ENCODE measurements at regions not wholly inside any gene's neighbourhood (a gene's known extent, or its start where the extent isn't known, plus 50 kb on each side); places are given as distances from the start of the nearest gene placed in this dataset.

DNA sequence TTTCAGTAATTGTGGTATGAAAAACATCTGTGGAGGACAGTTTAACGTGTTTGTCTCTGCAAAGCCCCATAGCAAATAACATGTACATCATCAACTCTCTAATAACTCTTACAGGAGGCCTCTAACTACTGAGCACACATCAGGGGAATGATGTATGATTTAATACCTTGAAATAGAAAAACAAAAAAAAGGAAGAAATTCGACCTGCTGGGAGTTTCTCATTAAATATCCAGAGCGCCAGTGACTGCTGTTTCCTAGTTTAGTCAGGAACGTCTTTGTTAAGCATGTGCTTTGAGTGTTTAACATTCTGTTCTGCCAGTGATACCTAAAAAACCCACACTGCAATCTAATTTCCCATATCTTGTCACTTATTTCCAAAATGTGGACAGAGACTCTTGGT, 235.4 kb downstream of the PCDH20 start:
- TF ChIP-seq EZH2phosphoT487 (IDR thresholded peaks at IDR 0.05; ENCODE audit: borderline replicate concordance, low read depth, low read length) = no peak
- TF ChIP-seq, protein P1, sequence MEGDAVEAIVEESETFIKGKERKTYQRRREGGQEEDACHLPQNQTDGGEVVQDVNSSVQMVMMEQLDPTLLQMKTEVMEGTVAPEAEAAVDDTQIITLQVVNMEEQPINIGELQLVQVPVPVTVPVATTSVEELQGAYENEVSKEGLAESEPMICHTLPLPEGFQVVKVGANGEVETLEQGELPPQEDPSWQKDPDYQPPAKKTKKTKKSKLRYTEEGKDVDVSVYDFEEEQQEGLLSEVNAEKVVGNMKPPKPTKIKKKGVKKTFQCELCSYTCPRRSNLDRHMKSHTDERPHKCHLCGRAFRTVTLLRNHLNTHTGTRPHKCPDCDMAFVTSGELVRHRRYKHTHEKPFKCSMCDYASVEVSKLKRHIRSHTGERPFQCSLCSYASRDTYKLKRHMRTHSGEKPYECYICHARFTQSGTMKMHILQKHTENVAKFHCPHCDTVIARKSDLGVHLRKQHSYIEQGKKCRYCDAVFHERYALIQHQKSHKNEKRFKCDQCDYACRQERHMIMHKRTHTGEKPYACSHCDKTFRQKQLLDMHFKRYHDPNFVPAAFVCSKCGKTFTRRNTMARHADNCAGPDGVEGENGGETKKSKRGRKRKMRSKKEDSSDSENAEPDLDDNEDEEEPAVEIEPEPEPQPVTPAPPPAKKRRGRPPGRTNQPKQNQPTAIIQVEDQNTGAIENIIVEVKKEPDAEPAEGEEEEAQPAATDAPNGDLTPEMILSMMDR (conservative IDR thresholded peaks at IDR 0.05; ENCODE audit: low read length) = no peak
- no TSS peak for BruUV-seq (replicated peaks)
- Histone ChIP-seq H3K4me1 (ENCODE audit: insufficient read depth, low read length, poor library complexity, severe bottlenecking) (no peaks in the 10 kb centered on the region), H3K79me2 (ENCODE audit: insufficient read depth, low read depth, low read length) (no peaks in the 10 kb centered on the region), H4K20me1 (ENCODE audit: insufficient read depth, low read length) (no peaks in the 10 kb centered on the region), H3K9me2 (ENCODE audit: insufficient read depth, low read length) (no peaks in the 10 kb centered on the region), H2AFZ (ENCODE audit: low read length) (no peak overlapping the region), H3K36me3 (ENCODE audit: insufficient read depth, low read length) (no peaks in the 10 kb centered on the region), H3K27ac (ENCODE audit: low read depth, low read length, poor library complexity, severe bottlenecking) (no peak overlapping the region), H3K4me3 (ENCODE audit: low read depth, low read length, poor library complexity, severe bottlenecking) (no peak overlapping the region), H3K9me3 (ENCODE audit: low read length) (no peaks in the 10 kb centered on the region), H3K4me2 (ENCODE audit: low read length) (no peak overlapping the region)
- DNase-seq (ENCODE audit: low spot score) = no peak
- ChIA-PET CTCF (ENCODE audit: unreplicated experiment) (no interaction called here), POLR2A (no interaction called here)
- intact Hi-C loops (cut with micrococcal nuclease; ENCODE audit: unreplicated experiment) = no loop called here

DNA sequence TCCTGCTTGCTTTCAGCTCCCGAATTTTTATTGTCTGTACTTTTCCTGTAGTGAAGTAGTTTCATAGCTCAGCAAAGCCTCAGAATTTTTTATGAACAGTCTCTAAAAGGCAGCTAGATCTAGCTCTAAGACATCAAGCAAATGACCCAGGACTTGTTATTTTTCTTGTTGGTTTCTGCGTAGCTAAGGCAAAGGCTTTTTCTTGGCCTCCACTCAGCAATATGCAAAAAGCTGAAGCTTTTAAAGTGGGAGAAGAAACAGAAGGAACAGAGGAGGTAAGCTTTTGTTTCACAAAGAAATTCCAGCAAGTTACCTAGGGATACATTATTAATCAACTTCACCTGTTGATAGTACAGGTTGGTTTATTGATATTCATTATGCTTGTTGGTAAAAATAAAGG, 235.9 kb downstream of the PCDH20 start:
- Histone ChIP-seq H3K27ac (ENCODE audit: low read depth, low read length, poor library complexity, severe bottlenecking) (no peak overlapping the region), H3K36me3 (ENCODE audit: insufficient read depth, low read length) (no peaks in the 10 kb centered on the region), H3K4me1 (ENCODE audit: insufficient read depth, low read length, poor library complexity, severe bottlenecking) (no peaks in the 10 kb centered on the region), H3K79me2 (ENCODE audit: insufficient read depth, low read depth, low read length) (no peaks in the 10 kb centered on the region), H2AFZ (ENCODE audit: low read length) (no peak overlapping the region), H4K20me1 (ENCODE audit: insufficient read depth, low read length) (no peaks in the 10 kb centered on the region), H3K9me2 (ENCODE audit: insufficient read depth, low read length) (no peaks in the 10 kb centered on the region), H3K9me3 (ENCODE audit: low read length) (no peaks in the 10 kb centered on the region), H3K4me3 (ENCODE audit: low read depth, low read length, poor library complexity, severe bottlenecking) (no peak overlapping the region), H3K4me2 (ENCODE audit: low read length) (no peak overlapping the region)
- intact Hi-C loops (cut with micrococcal nuclease; ENCODE audit: unreplicated experiment) = no loop called here
- TF ChIP-seq, protein P1 (conservative IDR thresholded peaks at IDR 0.05; ENCODE audit: low read length) = no peak
- no peak for TF ChIP-seq EZH2phosphoT487 (IDR thresholded peaks at IDR 0.05; ENCODE audit: borderline replicate concordance, low read depth, low read length)
- CTCF ChIA-PET (ENCODE audit: unreplicated experiment) = no interaction called here
- POLR2A ChIA-PET = no interaction called here
- no peak for DNase-seq (ENCODE audit: low spot score)
- BruUV-seq (replicated peaks) = no TSS peak

DNA sequence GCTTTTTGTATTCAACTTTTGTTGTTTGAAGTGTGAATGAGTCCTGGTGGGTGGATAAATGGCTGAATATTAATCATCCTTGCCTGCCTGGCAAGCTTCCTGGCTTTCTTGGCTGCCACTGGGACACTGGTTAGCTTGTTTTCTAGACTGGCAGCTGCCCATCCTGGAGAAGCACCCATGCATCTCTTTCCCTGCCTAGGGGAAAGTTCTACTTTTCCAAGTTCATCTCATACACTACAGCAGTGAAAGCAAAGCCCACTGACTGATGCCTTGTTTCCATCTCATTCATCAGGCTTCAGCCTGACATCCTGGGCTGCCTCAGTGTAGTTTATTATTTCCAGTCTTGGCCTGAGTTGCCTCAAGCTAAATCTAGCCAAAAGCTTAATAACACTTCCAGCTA, 244.8 kb downstream of the PCDH20 start:
- Histone ChIP-seq H3K4me3 (ENCODE audit: low read depth, low read length, poor library complexity, severe bottlenecking) (no peak overlapping the region), H3K9me2 (ENCODE audit: insufficient read depth, low read length) (no peaks in the 10 kb centered on the region), H3K4me2 (ENCODE audit: low read length) (no peak overlapping the region), H4K20me1 (ENCODE audit: insufficient read depth, low read length) (no peaks in the 10 kb centered on the region), H3K36me3 (ENCODE audit: insufficient read depth, low read length) (no peaks in the 10 kb centered on the region), H3K9me3 (ENCODE audit: low read length) (no peaks in the 10 kb centered on the region), H3K79me2 (ENCODE audit: insufficient read depth, low read depth, low read length) (no peaks in the 10 kb centered on the region), H3K4me1 (ENCODE audit: insufficient read depth, low read length, poor library complexity, severe bottlenecking) (no peaks in the 10 kb centered on the region), H3K27ac (ENCODE audit: low read depth, low read length, poor library complexity, severe bottlenecking) (no peak overlapping the region), H2AFZ (ENCODE audit: low read length) (no peak overlapping the region)
- BruUV-seq (replicated peaks) = no TSS peak
- no peak for TF ChIP-seq EZH2phosphoT487 (IDR thresholded peaks at IDR 0.05; ENCODE audit: borderline replicate concordance, low read depth, low read length)
- TF ChIP-seq, protein P1 (conservative IDR thresholded peaks at IDR 0.05; ENCODE audit: low read length) = no peak
- no peak for DNase-seq (ENCODE audit: low spot score)
- intact Hi-C loops (cut with micrococcal nuclease; ENCODE audit: unreplicated experiment) = no loop called here
- CTCF ChIA-PET (ENCODE audit: unreplicated experiment) = no interaction called here
- POLR2A ChIA-PET = no interaction called here
